SK-N-SH (cell line): ENCODE measurements at regions not wholly inside any gene's neighbourhood (a gene's known extent, or its start where the extent isn't known, plus 50 kb on each side); places are given as distances from the start of the nearest gene placed in this dataset.

Experiments used
- CTCF ChIA-PET: fragments of 300-600, 350-600 bp; formaldehyde crosslinking; extraction: SDS; loops from one replicate; lab custom pipeline; 2021; lab: Yijun Ruan, JAX
- POLR2A ChIA-PET: fragments of 350-600 bp; sonication (Branson Sonifier 250); formaldehyde crosslinking; extraction: SDS; loops from one replicate; lab custom pipeline; 2020; ENCODE audit warnings: antibody characterized with exemption, inconsistent platforms; lab: Yijun Ruan, JAX
- DNase-seq: peaks from one replicate; pipeline ENCODE4 v3.0.0; 2012
- H2AFZ ChIP-seq: fragments of 200-600 bp; sonication (generic); 2 replicates; pipeline ENCODE4 v1.8.1; 2016; ENCODE audit warnings: antibody characterized with exemption, mild to moderate bottlenecking, low read depth
- H3F3A ChIP-seq: fragments of 200-600 bp; sonication (generic); replicated peaks from 2 replicates; pipeline ENCODE3; 2016; ENCODE audit warnings: antibody characterized with exemption, mild to moderate bottlenecking; ENCODE audit not compliant: insufficient read depth
- H3K27ac ChIP-seq, 2 experiments: fragments of 200-500 bp in 1 of 2; fragments of 200-600 bp in 1 of 2; sonication (Bioruptor generic) in 1 of 2; sonication (generic), shearing (Covaris generic) in 1 of 2; 2 replicates each; pipeline versions ENCODE4 v1.5.1 to v1.6.1; 2014 to 2016; ENCODE audit warnings: low read depth in 2 of 2, inconsistent platforms in 1 of 2, low read length in 1 of 2, mild to moderate bottlenecking in 1 of 2, mixed read lengths in 1 of 2
- H3K27me3 ChIP-seq: fragments of 200-600 bp; sonication (generic), shearing (Covaris generic); 2 replicates; pipeline ENCODE4 v1.6.1; 2016; ENCODE audit warnings: mixed run types; ENCODE audit not compliant: insufficient read depth
- H3K36me3 ChIP-seq, 2 experiments: fragments of 200-500 bp in 1 of 2; fragments of 200-600 bp in 1 of 2; sonication (Bioruptor generic) in 1 of 2; sonication (generic) in 1 of 2; replicated peaks in 1 of 2; 2 replicates each; pipeline versions ENCODE3 to v1.5.1; 2014 to 2016; ENCODE audit warnings: low read length in 1 of 2, mild to moderate bottlenecking in 1 of 2; ENCODE audit not compliant: insufficient read depth in 2 of 2, control insufficient read depth in 1 of 2
- H3K4me1 ChIP-seq, 2 experiments: fragments of 200-500 bp in 1 of 2; fragments of 200-600 bp in 1 of 2; sonication (Bioruptor generic) in 1 of 2; sonication (generic), shearing (Covaris generic) in 1 of 2; 2 replicates each; pipeline versions ENCODE4 v1.5.1 to v1.6.1; 2014 to 2016; ENCODE audit warnings: low read depth in 1 of 2, low read length in 1 of 2, mixed run types in 1 of 2; ENCODE audit not compliant: insufficient read depth in 2 of 2, control insufficient read depth in 1 of 2
- H3K4me2 ChIP-seq: fragments of 200-600 bp; sonication (generic), shearing (Covaris generic); 2 replicates; pipeline ENCODE4 v1.6.1; 2017; ENCODE audit warnings: mixed run types
- H3K4me3 ChIP-seq, 2 experiments: fragments of 200-500 bp in 1 of 2; fragments of 200-600 bp in 1 of 2; sonication (Bioruptor generic) in 1 of 2; sonication (generic), shearing (Covaris generic) in 1 of 2; 2 replicates each; pipeline versions ENCODE4 v1.5.1 to v1.8.1; 2014 to 2016; ENCODE audit warnings: low read depth in 2 of 2, inconsistent platforms in 1 of 2, low read length in 1 of 2, mild to moderate bottlenecking in 1 of 2, mixed read lengths in 1 of 2, moderate library complexity in 1 of 2
- H3K79me2 ChIP-seq: fragments of 200-600 bp; sonication (generic); 2 replicates; pipeline ENCODE4 v1.8.1; 2017; ENCODE audit warnings: mild to moderate bottlenecking; ENCODE audit not compliant: insufficient read depth
- H3K9ac ChIP-seq: fragments of 200-600 bp; sonication (generic); 2 replicates; pipeline ENCODE4 v1.6.1; 2017; ENCODE audit warnings: mixed run types
- H3K9me2 ChIP-seq: fragments of 200-600 bp; sonication (generic); 2 replicates; pipeline ENCODE4 v1.6.1; 2017; ENCODE audit warnings: mixed run types
- H3K9me3 ChIP-seq: fragments of 200-600 bp; sonication (generic); 2 replicates; pipeline ENCODE4 v1.6.1; 2017; ENCODE audit warnings: mixed run types, mild to moderate bottlenecking, moderate library complexity
- H4K20me1 ChIP-seq: fragments of 200-600 bp; sonication (generic); 2 replicates; pipeline ENCODE4 v1.6.1; 2017; ENCODE audit warnings: mild to moderate bottlenecking, mixed run types; ENCODE audit not compliant: insufficient read depth
- ELF1 ChIP-seq: IDR thresholded peaks from 2 replicates; pipeline ENCODE4 v1.4.0; 2012
- EP300 ChIP-seq, 2 experiments: IDR thresholded peaks; 2 replicates each; pipeline versions ENCODE4 v1.4.0 to v1.6.1; 2012; ENCODE audit warnings: borderline replicate concordance in 1 of 2, low read depth in 1 of 2, low read length in 1 of 2
- FOXM1 ChIP-seq: IDR thresholded peaks from 2 replicates; pipeline ENCODE4 v1.4.0; 2012; ENCODE audit warnings: low read depth, mild to moderate bottlenecking
- GABPA ChIP-seq: IDR thresholded peaks from 2 replicates; pipeline ENCODE4 v1.4.0; 2012; ENCODE audit warnings: low read depth, mild to moderate bottlenecking
- MAX ChIP-seq: IDR thresholded peaks from 2 replicates; pipeline ENCODE4 v1.4.0; 2012; ENCODE audit warnings: low read depth
- MXI1 ChIP-seq: IDR thresholded peaks from 2 replicates; pipeline ENCODE4 v1.6.1; 2012; ENCODE audit warnings: mild to moderate bottlenecking, low read depth, low read length, improper control_type of control experiment
- NFIC ChIP-seq: IDR thresholded peaks from 2 replicates; pipeline ENCODE4 v1.4.0; 2012; ENCODE audit warnings: borderline replicate concordance
- NRF1 ChIP-seq: IDR thresholded peaks from 2 replicates; pipeline ENCODE4 v1.6.1; 2012; ENCODE audit warnings: low read depth, mild to moderate bottlenecking, low read length
- POLR2AphosphoS5 ChIP-seq: IDR thresholded peaks from 2 replicates; pipeline ENCODE4 v1.6.1; 2012; ENCODE audit warnings: low read depth, low read length
- RAD21 ChIP-seq: IDR thresholded peaks from 2 replicates; pipeline ENCODE4 v1.6.1; 2012; ENCODE audit warnings: mild to moderate bottlenecking, low read length
- RCOR1 ChIP-seq: fragments of 150-350 bp; IDR thresholded peaks from 2 replicates; pipeline ENCODE4 v1.6.1; 2017; ENCODE audit warnings: antibody characterized with exemption, low read length
- RFX5 ChIP-seq: IDR thresholded peaks from 2 replicates; pipeline ENCODE4 v1.6.1; 2012; ENCODE audit warnings: mild to moderate bottlenecking, improper control_type of control experiment, low read length
- RXRA ChIP-seq: IDR thresholded peaks from 2 replicates; pipeline ENCODE4 v1.4.0; 2012; ENCODE audit warnings: low read depth, mild to moderate bottlenecking, borderline replicate concordance
- SIN3A ChIP-seq: IDR thresholded peaks from 2 replicates; pipeline ENCODE4 v1.6.1; 2012; ENCODE audit warnings: low read depth, mild to moderate bottlenecking, low read length, moderate library complexity, borderline replicate concordance
- SMC3 ChIP-seq: IDR thresholded peaks from 2 replicates; pipeline ENCODE4 v1.6.1; 2012; ENCODE audit warnings: low read depth, low read length, improper control_type of control experiment
- TAF1 ChIP-seq: IDR thresholded peaks from 2 replicates; pipeline ENCODE4 v1.6.1; 2012; ENCODE audit warnings: low read depth, mild to moderate bottlenecking, low read length, moderate library complexity, borderline replicate concordance
- TCF12 ChIP-seq: IDR thresholded peaks from 2 replicates; pipeline ENCODE4 v1.4.0; 2012
- TEAD4 ChIP-seq: IDR thresholded peaks from 2 replicates; pipeline ENCODE4 v1.4.0; 2012; ENCODE audit warnings: mild to moderate bottlenecking, borderline replicate concordance; ENCODE audit not compliant: insufficient read depth
- YY1 ChIP-seq: IDR thresholded peaks from 2 replicates; pipeline ENCODE4 v1.4.0; 2012; ENCODE audit warnings: low read depth, mild to moderate bottlenecking
- WGBS: methylation state at CpG from one replicate; pipeline ENCODE4 v1.1.6; 2017; ENCODE audit warnings: low lambda C conversion rate; 5-methylcytosine and 5-hydroxymethylcytosine counted together
- TF ChIP-seq, protein P1 (sequence below): IDR thresholded peaks from 2 replicates; pipeline ENCODE4 v1.4.0; 2012; ENCODE audit warnings: low read depth, borderline replicate concordance
- TF ChIP-seq, protein P2 (sequence below): fragments of 150-350 bp; IDR thresholded peaks from 2 replicates; pipeline ENCODE4 v1.6.1; 2016; ENCODE audit warnings: mild to moderate bottlenecking, low read depth, low read length
- TF ChIP-seq, protein P3 (sequence below): IDR thresholded peaks from 2 replicates; pipeline ENCODE4; 2012
- TF ChIP-seq, protein P4 (sequence below): fragments of 200-600 bp; sonication (generic); IDR thresholded peaks from 2 replicates; pipeline ENCODE4 v1.6.1; 2017; ENCODE audit warnings: antibody characterized with exemption, mild to moderate bottlenecking, moderate library complexity

GRCh38 chr5:155460501-155460931 lies 447.0 kb downstream of the KIF4B start:
- H3F3A ChIP-seq: no peaks in the 10 kb centered on the region
- WGBS: 4% methylated on average over 2 of the region's 2 CpGs
- DNase-seq: no peak
- no peaks in the 10 kb centered on the region; a peak in 1 of 4 replicates for H3K4me1 ChIP-seq
- ChIA-PET POLR2A (no interaction called here), CTCF (no interaction called here)
- no peak overlapping the region for H3K27ac ChIP-seq
- no peak overlapping the region for H3K4me3 ChIP-seq
- H2AFZ ChIP-seq: no peak overlapping the region
- no peaks in the 10 kb centered on the region for H3K79me2 ChIP-seq
- no peaks in the 10 kb centered on the region for H3K36me3 ChIP-seq
- no peaks in the 10 kb centered on the region for H3K9me3 ChIP-seq
- H3K27me3 ChIP-seq: no peaks in the 10 kb centered on the region
- H4K20me1 ChIP-seq: no peaks in the 10 kb centered on the region
- no peak for TF ChIP-seq YY1
- no peak for TF ChIP-seq FOXM1
- no peak for TF ChIP-seq ELF1
- TF ChIP-seq, protein P1, sequence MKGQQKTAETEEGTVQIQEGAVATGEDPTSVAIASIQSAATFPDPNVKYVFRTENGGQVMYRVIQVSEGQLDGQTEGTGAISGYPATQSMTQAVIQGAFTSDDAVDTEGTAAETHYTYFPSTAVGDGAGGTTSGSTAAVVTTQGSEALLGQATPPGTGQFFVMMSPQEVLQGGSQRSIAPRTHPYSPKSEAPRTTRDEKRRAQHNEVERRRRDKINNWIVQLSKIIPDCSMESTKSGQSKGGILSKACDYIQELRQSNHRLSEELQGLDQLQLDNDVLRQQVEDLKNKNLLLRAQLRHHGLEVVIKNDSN: no peak
- TF ChIP-seq SMC3: no peak
- no peak for TF ChIP-seq MAX
- no peak for TF ChIP-seq SIN3A
- TF ChIP-seq GABPA: no peak
- TF ChIP-seq TAF1: no peak
- TF ChIP-seq, protein P2, sequence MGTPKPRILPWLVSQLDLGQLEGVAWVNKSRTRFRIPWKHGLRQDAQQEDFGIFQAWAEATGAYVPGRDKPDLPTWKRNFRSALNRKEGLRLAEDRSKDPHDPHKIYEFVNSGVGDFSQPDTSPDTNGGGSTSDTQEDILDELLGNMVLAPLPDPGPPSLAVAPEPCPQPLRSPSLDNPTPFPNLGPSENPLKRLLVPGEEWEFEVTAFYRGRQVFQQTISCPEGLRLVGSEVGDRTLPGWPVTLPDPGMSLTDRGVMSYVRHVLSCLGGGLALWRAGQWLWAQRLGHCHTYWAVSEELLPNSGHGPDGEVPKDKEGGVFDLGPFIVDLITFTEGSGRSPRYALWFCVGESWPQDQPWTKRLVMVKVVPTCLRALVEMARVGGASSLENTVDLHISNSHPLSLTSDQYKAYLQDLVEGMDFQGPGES: no peak
- TF ChIP-seq RCOR1: no peak
- no peak for TF ChIP-seq NRF1
- no peak for TF ChIP-seq RAD21
- TF ChIP-seq EP300 (IDR thresholded peaks at IDR 0.05; ENCODE audit: borderline replicate concordance in 1 of 2, low read depth in 1 of 2, low read length in 1 of 2): no peak
- no peak for TF ChIP-seq RFX5
- TF ChIP-seq TEAD4: no peak
- TF ChIP-seq MXI1: no peak
- TF ChIP-seq TCF12: no peak
- TF ChIP-seq POLR2AphosphoS5: no peak
- no peak for TF ChIP-seq RXRA
- no peaks in the 10 kb centered on the region for H3K9me2 ChIP-seq
- H3K4me2 ChIP-seq: no peak overlapping the region
- H3K9ac ChIP-seq: no peak overlapping the region

DNA sequence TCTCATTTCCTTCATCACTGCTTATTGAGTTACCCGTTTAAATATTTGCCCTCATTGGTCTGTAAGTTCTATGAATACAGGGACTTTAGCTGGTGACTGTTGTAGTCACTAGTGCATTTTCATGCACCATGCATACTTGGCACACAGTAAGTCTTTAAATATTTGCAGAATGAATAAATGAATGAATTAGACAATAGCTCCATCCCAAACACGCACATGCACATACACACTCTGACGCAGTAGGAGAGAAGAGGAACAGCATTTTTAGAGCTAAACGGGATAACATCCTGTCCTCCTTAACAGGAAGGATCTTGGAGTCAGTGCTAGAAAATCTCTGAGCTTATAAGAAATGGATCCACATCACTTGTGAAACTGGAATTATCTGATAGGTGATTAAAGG lies 447.7 kb downstream of the KIF4B start:
- no peaks in the 10 kb centered on the region for H3K4me1 ChIP-seq
- POLR2A ChIA-PET: no interaction called here
- H4K20me1 ChIP-seq: no peaks in the 10 kb centered on the region
- no peak for DNase-seq
- no peak overlapping the region for H2AFZ ChIP-seq
- no peaks in the 10 kb centered on the region for H3K27me3 ChIP-seq
- H3K79me2 ChIP-seq: no peaks in the 10 kb centered on the region
- no peaks in the 10 kb centered on the region for H3K9me3 ChIP-seq
- no peak overlapping the region for H3K9ac ChIP-seq
- no peak overlapping the region for H3K27ac ChIP-seq
- CTCF ChIA-PET: interaction anchor here (0.6 kb wide), 1 partner anchor 492 kb away, joined by 3 read pairs; no protein-coding TSS in a partner anchor
- no peak overlapping the region for H3K4me3 ChIP-seq
- no peaks in the 10 kb centered on the region for H3F3A ChIP-seq
- WGBS: 23% methylated on average over 4 of the region's 4 CpGs
- no peaks in the 10 kb centered on the region for H3K36me3 ChIP-seq
- no peak overlapping the region for H3K4me2 ChIP-seq
- H3K9me2 ChIP-seq: no peaks in the 10 kb centered on the region
- TF ChIP-seq SIN3A: no peak
- TF ChIP-seq, protein P3, sequence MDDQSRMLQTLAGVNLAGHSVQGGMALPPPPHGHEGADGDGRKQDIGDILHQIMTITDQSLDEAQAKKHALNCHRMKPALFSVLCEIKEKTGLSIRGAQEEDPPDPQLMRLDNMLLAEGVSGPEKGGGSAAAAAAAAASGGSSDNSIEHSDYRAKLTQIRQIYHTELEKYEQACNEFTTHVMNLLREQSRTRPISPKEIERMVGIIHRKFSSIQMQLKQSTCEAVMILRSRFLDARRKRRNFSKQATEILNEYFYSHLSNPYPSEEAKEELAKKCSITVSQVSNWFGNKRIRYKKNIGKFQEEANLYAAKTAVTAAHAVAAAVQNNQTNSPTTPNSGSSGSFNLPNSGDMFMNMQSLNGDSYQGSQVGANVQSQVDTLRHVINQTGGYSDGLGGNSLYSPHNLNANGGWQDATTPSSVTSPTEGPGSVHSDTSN: no peak
- no peak for TF ChIP-seq NFIC
- TF ChIP-seq, protein P4, sequence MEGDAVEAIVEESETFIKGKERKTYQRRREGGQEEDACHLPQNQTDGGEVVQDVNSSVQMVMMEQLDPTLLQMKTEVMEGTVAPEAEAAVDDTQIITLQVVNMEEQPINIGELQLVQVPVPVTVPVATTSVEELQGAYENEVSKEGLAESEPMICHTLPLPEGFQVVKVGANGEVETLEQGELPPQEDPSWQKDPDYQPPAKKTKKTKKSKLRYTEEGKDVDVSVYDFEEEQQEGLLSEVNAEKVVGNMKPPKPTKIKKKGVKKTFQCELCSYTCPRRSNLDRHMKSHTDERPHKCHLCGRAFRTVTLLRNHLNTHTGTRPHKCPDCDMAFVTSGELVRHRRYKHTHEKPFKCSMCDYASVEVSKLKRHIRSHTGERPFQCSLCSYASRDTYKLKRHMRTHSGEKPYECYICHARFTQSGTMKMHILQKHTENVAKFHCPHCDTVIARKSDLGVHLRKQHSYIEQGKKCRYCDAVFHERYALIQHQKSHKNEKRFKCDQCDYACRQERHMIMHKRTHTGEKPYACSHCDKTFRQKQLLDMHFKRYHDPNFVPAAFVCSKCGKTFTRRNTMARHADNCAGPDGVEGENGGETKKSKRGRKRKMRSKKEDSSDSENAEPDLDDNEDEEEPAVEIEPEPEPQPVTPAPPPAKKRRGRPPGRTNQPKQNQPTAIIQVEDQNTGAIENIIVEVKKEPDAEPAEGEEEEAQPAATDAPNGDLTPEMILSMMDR: no peak
- TF ChIP-seq TCF12: no peak
